ENCODE measurements at regions not wholly inside any gene's neighbourhood (a gene's known extent, or its start where the extent isn't known, plus 50 kb on each side); places are given as distances from the start of the nearest gene placed in this dataset.

- no peaks in the 10 kb centered on the region for H3K27me3 ChIP-seq (replicated peaks in 1 of 7)
- intact Hi-C loops (cut with DNase I; ENCODE audit: low total_unique reads): no loop called here
- H3K27ac ChIP-seq: no peak overlapping the region
- TF ChIP-seq CTCF (IDR thresholded peaks at IDR 0.05 in 8 of 11, conservative IDR thresholded peaks at IDR 0.05 in 3 of 11) (no peak), POLR2AphosphoS5 (IDR thresholded peaks at IDR 0.05) (no peak), POLR2A (IDR thresholded peaks at IDR 0.05) (no peak)
- H3K4me3 ChIP-seq: no peak overlapping the region
- H3K4me1 ChIP-seq: no peaks in the 10 kb centered on the region
- no peak for DNase-seq
- no peaks in the 10 kb centered on the region for H3K36me3 ChIP-seq
- peaks cover 0 to 36% (median 25%) of the 10 kb centered on the region in 8 donors for H3K9me3 ChIP-seq
- 70 to 80% (median 72%) methylated on average over 4 of the region's 4 CpGs for WGBS, 5 donors
Observed at GRCh38 chr14:71834284-71835204, 97.7 kb upstream of the RGS6 start.

DNA sequence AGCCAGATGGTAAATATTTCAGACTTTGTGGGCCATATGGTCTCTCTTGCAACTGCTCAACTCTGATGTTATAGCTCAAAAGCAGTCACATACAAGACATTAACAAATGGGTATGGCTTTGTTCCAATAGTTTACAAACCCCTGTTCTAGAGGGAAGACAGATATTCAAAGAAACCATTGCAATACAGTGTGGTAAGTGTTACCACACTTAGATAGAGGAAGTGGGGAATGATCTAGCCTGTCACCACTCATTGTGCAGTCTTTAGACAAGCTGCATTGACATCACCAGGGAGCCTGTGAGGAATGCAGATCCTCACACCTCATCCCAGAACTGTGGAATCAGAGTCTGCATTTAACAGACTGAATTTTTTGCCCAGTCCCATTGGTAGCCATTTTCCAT lies 80.0 kb upstream of the RGS6 start:
- Histone ChIP-seq H3K9me3 (peaks cover 0 to 6% (median 0%) of the 10 kb centered on the region in 8 donors), H3K27ac (no peak overlapping the region), H3K4me1 (peaks cover 0 to 19% (median 11%) of the 10 kb centered on the region in 6 donors), H3K36me3 (no peaks in the 10 kb centered on the region), H3K4me3 (no peak overlapping the region), H3K27me3 (replicated peaks in 1 of 7) (peaks cover 0 to 13% (median 0%) of the 10 kb centered on the region in 7 donors)
- TF ChIP-seq CTCF (IDR thresholded peaks at IDR 0.05 in 8 of 11, conservative IDR thresholded peaks at IDR 0.05 in 3 of 11) (no peak), POLR2A (IDR thresholded peaks at IDR 0.05) (no peak), POLR2AphosphoS5 (IDR thresholded peaks at IDR 0.05) (no peak)
- intact Hi-C loops (cut with DNase I; ENCODE audit: low total_unique reads): no loop called here
- no peak for DNase-seq

DNA sequence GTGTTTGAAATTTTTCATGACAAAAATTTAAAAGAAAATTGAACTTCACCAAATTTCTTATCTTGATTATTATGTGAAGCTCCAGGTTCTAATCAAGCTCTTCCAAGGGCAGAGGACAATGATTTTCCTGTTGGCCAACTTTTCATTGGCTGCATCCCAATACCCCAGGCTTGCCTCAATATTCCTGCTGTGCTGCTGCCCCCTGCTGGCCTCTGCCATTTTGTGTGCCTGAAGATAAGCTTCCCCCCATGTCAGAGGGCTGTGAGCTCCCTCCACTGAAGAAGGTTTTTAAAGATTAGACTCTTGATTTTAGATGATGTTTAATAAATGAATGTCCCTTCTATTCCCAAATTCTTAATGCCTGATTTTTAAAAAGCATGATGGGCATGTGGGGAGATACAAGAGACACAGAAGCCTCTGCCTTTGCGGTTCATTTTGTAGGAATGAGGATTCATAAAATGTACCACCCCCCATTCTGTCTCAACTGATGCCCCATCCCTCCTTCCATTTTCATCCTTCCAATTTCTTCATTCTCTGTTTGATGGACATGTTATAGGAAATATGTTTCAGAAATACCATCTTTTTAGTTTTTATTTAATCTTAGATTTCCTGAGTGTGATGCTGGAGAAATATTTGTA lies 76.7 kb upstream of the RGS6 start:
- Histone ChIP-seq H3K4me1 (peaks cover 0 to 19% (median 11%) of the 10 kb centered on the region in 6 donors), H3K4me3 (no peak overlapping the region), H3K27me3 (replicated peaks in 1 of 7) (peaks cover 0 to 13% (median 0%) of the 10 kb centered on the region in 7 donors), H3K36me3 (no peaks in the 10 kb centered on the region), H3K27ac (peak overlapping the region in 2 of 8 donors; percentile 7 to 52), H3K9me3 (peaks cover 0 to 8% (median 0%) of the 10 kb centered on the region in 8 donors)
- WGBS, 5 donors: 92 to 97% (median 96%) methylated on average over 1 of the region's 1 CpG
- TF ChIP-seq POLR2AphosphoS5 (IDR thresholded peaks at IDR 0.05): peak in 1 of 3 donors; percentile 43
- TF ChIP-seq CTCF (IDR thresholded peaks at IDR 0.05 in 8 of 11, conservative IDR thresholded peaks at IDR 0.05 in 3 of 11): peak; percentile 42 to 80 (median 67)
- TF ChIP-seq POLR2A (IDR thresholded peaks at IDR 0.05): no peak
- DNase-seq: peak; percentile 85
- intact Hi-C loops (cut with DNase I; ENCODE audit: low total_unique reads): no loop called here
